Limb (tissue), 2 donors: ENCODE measurements at regions not wholly inside any gene's neighbourhood (a gene's known extent, or its start where the extent isn't known, plus 50 kb on each side); places are given as distances from the start of the nearest gene placed in this dataset.

Source experiments
- DNase-seq, 2 donors: peaks; one replicate each; pipeline ENCODE4 v3.0.0-alpha.2; 2016; ENCODE audit errors: extremely low spot score in 2 of 2

DNA sequence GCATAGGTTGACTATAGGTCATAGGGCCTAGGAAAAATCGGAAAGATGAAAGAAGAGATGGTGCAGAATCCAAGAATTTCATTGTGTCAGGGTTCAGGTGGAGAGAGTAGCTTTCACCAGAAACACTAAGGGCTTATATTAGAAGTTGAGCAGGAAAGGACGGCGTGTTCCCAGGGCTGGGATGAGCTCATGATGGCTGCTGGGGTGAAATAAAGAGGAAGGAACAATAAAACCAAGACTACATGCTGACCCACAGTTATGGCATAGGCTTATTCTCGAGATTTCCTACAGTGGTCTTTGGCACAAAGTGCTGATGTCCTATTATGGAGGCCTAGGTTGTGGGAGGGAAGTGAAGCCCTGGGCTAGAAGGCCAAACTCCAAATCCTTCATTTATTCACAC lies 195.8 kb downstream of the PTEN start:
- DNase-seq: no peak

DNA sequence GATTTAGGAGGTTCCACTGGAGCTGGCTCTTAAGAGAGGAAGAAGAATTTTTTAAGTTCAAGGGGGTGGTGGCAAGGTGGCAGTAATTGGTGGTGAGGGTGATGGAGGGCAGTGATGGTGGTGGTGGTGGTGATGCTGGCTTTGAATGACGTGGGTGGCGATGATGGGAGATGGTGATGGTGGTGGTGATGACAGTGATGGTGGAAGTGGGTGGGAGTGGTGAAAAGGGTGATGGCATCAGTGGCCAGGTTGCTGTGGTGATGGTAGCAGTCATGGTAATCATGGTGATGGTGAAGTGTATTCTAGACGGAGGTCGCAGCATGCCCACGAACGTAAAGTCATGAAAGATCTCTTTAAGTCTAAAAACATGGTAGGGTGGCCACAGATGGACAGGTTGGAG lies 197.3 kb downstream of the PTEN start:
- DNase-seq: no peak

DNA sequence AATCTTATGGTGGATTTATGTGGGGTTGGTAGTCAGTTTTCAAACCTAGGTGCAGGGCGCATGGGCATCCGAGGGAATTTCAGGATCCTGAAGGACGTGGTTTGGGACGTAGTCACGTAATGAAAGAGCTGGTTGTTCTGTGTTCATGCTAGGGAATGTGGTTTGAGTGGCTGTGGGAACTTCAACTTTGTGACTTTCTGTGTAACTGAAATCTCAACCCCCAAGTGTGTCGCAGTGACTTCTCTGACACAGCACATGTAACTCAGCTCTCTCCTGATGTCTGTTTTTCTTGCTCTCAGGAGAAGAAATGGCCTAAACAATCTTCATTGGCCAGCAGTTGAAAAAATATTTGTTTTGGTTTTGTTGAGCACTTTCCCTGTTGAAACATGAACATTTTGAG lies 199.0 kb downstream of the PTEN start:
- no peak for DNase-seq

DNA sequence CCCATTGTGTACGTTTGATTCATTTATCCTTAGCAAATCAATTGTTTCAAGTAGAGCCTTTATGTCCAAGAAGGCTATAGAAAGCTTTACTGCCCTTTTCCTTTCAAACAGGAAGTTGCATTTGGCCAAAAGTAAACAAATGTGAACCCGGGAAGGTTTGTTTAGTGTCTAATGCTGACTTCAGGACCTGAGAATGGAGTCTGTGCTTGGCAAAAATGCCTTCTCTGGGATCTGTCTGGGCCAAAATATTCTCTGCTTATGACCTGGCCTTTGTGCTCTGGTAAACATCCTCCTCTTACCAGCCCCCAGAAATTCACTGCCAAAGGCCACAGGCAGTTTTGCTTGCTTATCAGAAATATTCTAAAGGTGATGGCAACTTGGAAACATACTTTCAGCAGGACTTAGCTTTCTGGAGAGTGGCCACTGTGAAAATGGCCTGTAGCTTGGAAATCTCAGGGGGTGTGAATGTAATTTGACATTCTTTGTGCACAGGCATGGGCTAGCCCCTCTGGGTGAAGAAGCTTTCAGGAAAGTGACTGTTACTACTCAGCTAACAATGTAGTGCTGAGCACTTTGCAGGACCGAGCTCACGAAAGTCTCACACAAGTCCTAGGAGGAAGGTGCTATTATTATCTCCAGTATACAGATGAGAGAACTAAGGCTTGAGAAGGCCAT lies 199.5 kb downstream of the PTEN start:
- DNase-seq: no peak

DNA sequence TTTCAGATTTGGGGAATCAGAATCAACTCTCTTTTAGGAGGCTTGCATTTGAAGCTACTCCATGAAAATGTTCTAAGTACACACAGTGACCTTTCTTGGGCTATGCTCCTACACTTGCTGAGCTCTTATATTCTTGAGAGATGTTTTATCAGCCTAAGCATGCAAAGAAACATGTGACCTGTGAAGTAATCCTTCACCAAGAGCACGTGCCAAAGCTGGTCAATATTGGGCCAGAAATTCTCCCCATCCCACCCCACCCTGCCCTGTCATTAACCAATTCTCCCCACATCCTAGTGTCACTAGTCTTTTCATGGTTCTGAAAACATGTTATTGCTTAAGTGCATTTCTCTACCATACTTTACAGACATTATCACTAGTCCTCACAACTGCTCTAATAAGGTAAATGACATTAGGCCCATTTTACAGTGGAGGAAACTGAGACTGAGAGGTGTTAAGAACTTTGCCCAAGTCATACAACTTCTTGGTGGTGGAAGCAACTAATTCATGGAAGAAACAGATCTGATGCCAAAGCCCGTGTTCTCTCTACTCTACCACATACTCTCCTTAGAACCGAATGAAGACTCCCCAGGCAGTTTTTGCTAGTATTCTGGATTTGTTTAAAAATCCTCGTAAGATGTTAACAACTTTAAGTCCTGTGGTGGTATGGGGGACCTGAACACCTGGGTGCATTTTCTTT lies 200.6 kb downstream of the PTEN start:
- no peak for DNase-seq

DNA sequence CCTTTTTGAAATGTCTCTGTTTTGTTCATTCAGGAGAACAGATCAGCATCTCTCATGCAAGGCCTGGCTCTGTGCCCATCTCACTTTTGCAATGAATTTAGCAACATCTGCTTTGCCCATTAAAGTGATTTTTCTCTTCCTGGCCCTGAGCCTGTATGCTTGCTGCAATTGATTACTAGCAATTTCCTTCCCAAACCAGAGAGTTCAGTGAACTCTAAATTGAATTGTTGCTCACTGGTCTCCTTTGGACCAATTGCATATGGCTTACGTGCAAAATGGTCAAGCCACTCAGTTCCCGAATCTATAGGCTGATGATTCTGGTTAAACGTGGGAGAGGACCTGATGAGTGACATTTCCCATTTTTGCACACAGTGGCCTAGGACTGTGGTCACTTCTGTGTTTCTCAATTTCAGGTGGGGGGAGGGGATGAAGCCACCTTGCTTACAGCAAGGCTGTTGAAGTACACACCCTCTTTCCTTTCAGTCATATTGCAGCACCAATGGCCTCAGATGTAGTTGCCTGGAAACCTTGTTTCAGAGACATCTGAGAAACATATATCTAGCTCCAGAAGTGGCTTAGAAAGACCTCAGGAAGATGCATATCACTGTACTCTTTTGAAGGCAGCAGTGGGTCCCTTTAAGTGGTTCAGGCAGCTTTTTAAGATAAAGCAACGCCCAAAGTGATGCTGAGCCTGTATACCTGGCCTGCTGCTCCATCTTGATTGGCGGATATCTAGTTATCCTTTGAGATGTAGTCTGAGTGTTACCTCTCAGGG lies 201.4 kb downstream of the PTEN start:
- DNase-seq: peak; percentile 56 to 78

DNA sequence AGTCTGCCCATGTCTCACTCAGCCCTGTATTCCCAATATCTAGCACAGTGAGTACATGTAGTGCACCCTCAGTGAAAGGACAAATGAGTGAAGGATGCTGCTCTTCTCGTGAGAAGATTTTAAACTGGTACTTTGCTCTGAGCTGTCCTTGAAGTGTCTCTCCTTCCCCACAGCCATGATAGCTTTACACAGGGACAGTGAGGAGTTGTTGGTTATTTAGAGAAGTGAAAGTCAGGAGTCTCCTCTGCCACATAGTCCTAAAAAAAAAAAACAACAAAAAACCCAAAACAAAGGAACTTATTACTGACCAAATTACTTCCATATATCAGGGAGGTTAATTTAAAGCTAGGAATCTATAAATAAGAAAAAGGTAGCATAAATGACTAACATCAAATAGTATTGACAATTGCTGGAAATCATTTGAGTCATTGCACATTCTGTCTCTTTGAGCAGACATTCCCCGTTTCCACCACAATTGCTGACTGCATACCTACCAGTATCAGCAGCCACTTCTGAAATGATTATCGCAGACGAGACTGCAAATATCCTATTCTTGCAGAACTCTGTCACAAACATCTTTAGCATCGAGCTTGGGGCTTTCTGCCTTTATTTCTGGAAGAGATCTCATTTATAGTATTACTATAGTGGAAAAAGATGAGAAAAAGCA lies 202.1 kb downstream of the PTEN start:
- DNase-seq: no peak

DNA sequence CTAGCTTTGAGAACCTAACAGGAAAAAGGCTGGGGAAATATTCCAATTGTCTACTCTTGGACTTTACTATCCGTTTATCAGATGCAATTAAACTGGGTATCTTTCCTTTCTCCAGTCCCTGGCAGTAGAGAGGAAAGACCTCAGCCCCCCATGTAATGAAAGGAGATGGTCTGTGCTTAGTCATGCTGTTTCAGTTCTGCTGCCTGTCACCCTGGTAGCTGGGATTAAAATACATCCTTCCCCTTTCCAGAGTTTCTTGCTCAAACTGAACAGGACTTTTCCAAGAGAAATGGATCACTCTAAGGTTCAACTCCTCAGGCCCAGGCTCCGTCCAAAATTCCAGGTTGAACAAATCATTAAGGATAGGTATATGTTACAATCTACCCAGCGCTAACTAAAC lies 202.9 kb downstream of the PTEN start:
- no peak for DNase-seq

DNA sequence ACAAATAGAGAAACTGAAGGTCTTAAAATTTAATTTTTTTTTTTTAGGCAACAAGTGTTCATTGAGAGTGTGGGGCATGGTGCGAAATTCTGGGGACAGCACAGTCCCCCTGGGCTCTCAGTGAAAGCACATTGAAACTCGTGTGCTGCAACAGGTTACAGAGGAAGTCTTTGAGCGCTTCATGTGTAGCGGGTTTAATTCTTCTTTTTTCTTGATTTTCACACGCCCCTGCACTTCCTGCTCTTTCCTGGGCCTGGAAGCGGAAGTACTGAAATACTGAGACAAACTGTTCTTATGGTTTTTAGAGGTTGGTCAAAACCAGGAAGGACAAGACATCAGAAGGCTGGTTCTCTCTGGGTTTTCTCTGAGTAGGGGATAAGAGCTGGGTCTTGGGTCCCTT lies 203.5 kb downstream of the PTEN start:
- DNase-seq: no peak

DNA sequence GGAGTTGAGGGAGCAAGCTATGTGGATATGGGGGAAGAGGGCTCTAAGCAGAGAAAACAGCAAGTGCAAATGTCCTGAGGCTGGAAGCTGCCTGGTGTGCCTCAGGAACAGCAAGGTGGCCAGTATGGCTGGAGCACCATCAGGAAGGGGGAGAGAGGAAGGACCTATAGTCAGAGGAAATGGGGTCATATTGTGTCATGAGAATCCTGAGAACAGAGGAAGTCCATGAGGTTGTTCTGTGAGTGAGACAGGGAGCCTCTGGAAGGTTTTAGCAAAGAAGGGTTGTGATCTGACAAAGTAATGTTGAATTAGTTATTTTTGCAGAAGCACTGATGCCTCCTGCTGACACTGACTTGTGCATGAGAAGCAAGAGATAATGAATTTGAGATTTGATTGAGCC lies 204.3 kb downstream of the PTEN start:
- no peak for DNase-seq

DNA sequence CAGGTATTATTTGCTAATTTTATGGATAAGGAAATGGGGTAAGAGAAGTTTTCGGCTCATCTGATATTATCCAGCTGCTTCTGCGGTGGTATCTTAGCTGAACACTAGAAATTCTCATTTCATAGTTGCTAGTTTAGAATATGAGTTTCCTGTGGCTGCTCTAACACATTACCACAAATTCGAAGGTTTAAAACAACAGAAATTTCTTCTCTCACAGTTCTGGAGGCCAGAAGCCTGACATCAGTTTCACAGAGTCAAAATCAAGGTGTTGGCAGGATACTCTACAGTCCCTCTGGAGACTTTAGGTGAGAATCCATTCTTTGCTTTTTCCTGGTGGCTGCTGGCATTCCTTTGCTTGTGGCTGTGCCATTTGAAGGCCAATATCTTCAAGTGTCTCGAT lies 205.9 kb downstream of the PTEN start:
- DNase-seq: no peak

DNA sequence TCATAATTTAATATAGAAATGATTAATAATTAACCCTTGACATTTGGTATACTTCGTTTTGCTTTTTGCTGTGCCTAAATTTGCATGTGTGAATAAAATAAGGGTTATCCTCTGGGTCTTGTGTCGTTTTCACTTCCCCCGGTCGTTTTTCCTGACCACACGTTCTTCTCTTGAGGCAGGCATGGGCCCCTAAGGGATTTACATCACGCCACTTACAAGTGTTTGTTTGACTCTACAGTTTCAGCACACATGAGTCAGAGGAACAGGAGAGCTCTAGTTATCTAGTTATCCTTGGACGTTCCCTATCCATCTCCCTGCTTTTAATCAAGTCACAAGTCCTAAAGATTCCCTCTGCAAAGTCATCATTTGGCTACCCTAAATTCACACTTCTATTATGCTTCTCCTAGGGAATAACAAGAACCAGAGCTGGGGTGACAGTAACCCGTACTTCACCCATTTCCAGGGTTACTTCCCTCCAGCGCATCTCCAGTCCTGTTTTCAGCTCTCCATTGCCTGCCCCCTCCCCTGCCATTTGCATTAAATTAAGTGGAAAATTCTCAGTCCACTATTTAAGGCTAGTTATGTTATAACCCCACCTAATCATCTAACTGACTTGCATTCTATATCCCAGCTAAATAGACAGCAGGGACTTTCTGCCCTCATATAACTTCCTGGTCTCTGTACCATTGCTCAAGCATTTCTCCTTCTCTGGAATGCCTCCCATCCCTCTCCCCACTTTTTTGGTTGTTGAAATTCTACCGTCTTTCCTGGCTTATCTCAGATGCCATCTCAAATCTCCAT lies 206.9 kb downstream of the PTEN start:
- DNase-seq: no peak

DNA sequence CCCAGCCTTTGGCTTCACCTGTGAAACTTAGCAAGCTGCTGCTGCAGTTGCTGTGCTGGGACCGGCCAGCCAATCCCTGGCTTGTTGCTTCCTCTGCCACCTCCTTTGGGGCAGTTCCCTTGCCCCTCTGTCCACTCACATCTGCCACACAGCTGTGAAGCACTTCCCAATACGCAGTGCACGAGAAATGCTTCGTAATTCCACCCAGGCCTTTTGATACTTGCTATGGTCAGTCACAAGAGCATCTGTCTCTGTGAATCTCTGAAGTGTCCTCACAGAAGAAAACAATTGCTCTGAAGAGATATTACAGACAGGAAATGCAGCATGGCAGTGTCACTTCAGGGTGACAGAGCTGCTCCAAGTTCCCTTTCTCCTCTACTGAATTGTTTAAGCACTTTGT lies 208.5 kb downstream of the PTEN start:
- no peak for DNase-seq

DNA sequence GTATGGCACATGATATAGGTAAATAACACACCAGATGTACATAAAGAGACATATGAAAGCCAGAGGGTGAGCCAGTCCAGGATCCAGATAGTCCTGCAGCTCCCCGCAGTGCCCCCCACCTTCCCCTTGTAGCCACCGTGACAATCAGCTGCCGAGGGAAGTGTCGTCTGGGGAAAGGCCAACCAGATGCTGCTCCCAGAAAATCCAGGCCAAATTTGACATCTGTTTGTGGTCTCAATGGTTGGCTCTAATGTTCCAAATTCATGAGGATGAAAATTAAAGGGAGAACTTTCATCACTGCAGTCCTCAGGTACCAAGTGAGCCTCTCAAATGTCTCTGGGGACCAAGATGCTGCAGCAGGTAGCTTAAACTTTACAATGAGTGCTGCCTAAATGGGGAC lies 210.3 kb downstream of the PTEN start:
- no peak for DNase-seq

DNA sequence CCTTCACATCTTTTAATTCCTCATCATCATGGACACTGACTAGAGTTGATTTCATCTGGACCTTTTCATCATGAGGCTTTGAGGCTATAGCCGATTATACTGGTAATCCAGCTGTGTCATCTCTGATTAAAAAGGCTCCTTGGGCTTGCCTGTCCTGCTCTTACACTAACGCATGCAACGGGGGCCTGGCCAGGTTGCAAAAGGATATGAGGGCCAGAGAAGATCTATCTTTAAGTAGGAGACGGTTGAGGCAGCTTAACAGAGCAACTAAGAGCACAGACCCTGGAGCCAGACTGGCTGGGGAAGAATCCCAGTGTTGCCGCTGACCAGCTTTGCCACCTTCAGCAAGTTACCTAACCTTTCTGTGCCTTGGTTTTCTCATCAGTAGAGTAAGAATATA lies 211.5 kb downstream of the PTEN start:
- DNase-seq: no peak

DNA sequence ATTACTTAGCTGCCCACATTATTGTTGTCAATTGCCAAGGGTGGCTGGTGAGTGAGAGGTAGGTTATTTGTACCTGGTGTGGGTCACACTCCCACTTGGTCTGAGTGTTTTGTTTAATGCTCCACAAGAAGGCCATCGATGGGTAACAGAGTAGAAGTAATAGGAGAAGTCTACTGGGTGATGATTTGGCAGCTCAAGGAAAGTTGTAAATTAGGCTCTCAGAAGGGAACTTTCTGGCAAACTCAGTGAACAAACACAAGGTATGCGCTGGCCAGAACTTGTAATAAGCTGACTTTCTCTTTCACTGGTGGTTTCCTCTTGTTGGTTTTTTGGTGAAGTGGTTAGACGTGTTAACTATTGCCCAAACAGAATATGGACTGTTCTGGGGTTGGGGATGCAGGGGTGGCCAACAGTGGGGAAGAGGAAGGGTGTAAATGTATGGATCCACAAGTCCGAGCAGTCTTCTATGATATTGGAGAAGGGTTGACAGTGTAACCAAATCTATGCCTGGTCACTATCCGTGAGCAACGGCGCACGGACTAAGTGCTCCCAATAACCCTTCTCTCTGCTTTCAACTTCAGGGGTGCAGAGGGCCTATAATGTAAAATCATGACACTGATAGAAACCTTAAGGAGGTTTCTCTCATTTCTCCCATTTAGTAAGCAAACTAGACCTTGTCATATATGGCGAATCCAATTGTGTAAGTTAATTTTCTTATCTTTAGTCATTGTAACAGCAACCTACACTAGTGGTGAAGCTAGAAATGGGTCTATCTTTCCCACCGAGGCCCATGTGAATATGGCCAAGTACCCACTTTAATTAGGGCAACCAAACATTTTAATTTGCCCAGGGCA lies 212.8 kb downstream of the PTEN start:
- DNase-seq: no peak

DNA sequence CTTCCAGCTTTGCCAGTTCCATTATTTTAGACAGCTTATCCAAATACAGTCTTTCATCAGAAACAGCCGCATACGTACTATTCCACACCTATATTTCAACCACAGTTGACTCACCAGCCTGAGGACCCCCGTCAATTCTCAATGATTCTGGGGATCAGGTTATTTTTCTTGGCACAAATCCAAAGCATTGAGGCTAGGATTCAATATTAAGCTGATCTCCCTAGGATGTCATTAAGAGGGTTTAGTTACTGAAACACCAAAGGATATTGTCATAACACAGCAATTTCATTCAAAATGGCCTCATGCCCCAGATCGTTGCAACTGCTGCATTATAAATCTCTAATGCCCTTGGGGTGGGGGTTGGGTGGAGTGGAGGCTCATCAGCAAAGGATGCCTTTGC lies 214.6 kb downstream of the PTEN start:
- DNase-seq: no peak

DNA sequence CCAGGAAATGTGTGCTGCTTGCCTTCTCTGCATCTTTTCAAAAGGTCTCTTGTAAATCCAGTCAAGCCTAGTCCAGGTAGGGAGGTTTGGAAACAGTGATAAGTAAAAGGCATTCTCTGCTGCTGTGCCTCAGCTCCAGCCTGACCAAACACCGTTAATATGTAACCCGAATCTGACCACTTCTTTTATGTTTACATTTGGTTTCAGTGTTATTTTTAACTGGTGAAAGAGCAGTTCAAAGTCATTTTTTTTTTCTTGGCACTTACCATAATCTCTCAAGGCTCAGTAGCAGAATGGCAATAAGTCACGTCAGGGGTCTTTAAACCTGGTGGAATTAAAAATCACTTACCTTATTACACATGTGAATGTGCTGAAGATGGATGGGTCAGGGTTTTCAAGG lies 216.8 kb downstream of the PTEN start:
- DNase-seq: peak in 1 of 2 donors; percentile 13

DNA sequence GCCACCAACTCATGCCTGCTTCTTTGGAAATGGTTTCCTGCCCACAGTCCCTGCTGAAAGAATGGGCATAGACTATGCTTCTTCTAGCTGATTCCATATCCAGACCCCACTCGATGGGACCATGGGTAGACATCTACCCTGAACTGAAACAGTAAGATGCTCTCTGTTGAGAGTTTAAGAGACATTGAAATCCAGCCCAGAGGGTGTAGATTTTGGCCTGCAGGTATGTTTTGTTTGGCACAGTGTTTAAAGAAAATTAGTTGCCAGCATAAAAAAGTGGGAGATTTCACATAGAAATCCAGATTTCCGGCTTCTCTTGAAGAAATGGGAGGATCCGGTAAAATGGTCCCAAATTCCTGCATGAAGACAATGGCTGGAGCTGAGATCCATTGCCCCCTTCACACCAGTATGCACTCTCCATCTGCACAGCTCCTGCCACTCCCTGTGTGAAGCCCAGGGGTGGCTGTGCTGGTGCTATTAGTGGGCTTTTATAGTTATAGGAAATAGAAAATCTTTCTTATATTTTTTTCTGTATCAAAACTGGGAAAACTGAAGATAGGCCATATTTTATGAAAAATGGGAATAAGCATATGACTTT lies 218.1 kb downstream of the PTEN start:
- DNase-seq: no peak

DNA sequence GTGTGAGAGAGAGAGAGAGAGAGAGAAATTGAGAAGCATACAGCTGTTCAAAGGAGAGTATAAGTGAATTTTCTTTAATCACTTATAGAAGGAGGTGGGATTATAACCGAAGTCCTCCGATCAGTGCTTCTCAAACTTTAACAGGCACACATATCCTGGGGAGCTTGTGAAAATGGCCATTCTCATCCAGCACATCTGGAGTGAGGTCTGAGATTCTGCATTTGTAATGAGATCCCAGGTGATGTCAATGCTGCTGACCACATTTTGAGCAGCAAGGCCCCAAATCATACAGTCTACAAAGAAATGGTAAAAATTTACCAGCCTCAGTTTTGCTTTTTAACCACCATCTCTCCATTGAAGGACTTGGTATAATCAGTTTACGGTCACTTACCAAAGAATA lies 219.0 kb downstream of the PTEN start:
- DNase-seq: no peak
